Liver (tissue), 3 donors: ENCODE measurements at regions not wholly inside any gene's neighbourhood (a gene's known extent, or its start where the extent isn't known, plus 50 kb on each side); places are given as distances from the start of the nearest gene placed in this dataset.

Experiments used
- CTCF ChIP-seq: fragments of 150-350 bp; IDR thresholded peaks from 2 replicates; pipeline ENCODE4 v1.5.1; 2017; ENCODE audit warnings: improper control_type of control experiment, low read depth, low read length; ENCODE audit not compliant: missing input control
- MAX ChIP-seq: IDR thresholded peaks from 2 replicates; pipeline ENCODE4 v1.6.1; 2016; ENCODE audit warnings: antibody characterized with exemption
- RXRA ChIP-seq, 2 donors: IDR thresholded peaks; 2 replicates each; pipeline ENCODE4 v1.6.1; 2017 to 2018; ENCODE audit warnings: antibody characterized with exemption in 2 of 2, mild to moderate bottlenecking in 1 of 2
- YY1 ChIP-seq: IDR thresholded peaks from 2 replicates; pipeline ENCODE4 v1.6.1; 2016; ENCODE audit warnings: antibody characterized with exemption, mild to moderate bottlenecking
- ZBTB33 ChIP-seq: IDR thresholded peaks from 2 replicates; pipeline ENCODE4 v1.6.1; 2016; ENCODE audit warnings: antibody characterized with exemption
- donor health status: healthy.
- donor health status: healthy.

- TF ChIP-seq CTCF (no peak), YY1 (no peak), ZBTB33 (no peak), MAX (no peak), RXRA (IDR thresholded peaks at IDR 0.05) (no peak)
These were observed 1080.0 kb downstream of the DSC3 start for GRCh38 chr18:29962579-29962978.
